Kidney (tissue), 13 donors: ENCODE measurements at regions not wholly inside any gene's neighbourhood (a gene's known extent, or its start where the extent isn't known, plus 50 kb on each side); places are given as distances from the start of the nearest gene placed in this dataset.

Source experiments
- DNase-seq, 5 donors: peaks; one replicate each; pipeline ENCODE4 v3.0.0-alpha.2; 2013 to 2020
- FAIRE-seq: peaks from 2 replicates; lab custom pipeline; 2012; peaks lifted over from hg19 to GRCh38; lab: Jason Lieb, UNC
- H3K27ac ChIP-seq, 2 donors: one replicate each; pipeline ENCODE4 v1.7.0; 2013; ENCODE audit warnings: low read depth in 2 of 2, low read length in 2 of 2, inconsistent platforms in 1 of 2
- H3K27me3 ChIP-seq: one replicate; pipeline ENCODE4 v1.7.1; 2013; ENCODE audit warnings: low read length, inconsistent platforms; ENCODE audit not compliant: control insufficient read depth, insufficient read depth
- H3K36me3 ChIP-seq, 3 donors: one replicate each; pipeline versions ENCODE4 v1.7.0 to v1.7.1; 2013; ENCODE audit warnings: low read length in 3 of 3, control low read depth in 1 of 3, inconsistent platforms in 1 of 3; ENCODE audit not compliant: insufficient read depth in 3 of 3, control insufficient read depth in 2 of 3
- H3K4me1 ChIP-seq, 3 donors: one replicate each; pipeline versions ENCODE4 v1.7.0 to v1.7.1; 2013; ENCODE audit warnings: low read length in 3 of 3, inconsistent platforms in 1 of 3, low read depth in 1 of 3; ENCODE audit not compliant: control insufficient read depth in 2 of 3, insufficient read depth in 2 of 3
- H3K4me3 ChIP-seq, 3 donors: one replicate each; pipeline versions ENCODE4 v1.7.0 to v1.8.1; 2013; ENCODE audit warnings: low read length in 3 of 3, control low read depth in 1 of 3, inconsistent platforms in 1 of 3
- H3K9ac ChIP-seq, 3 donors: one replicate each; pipeline versions ENCODE4 v1.7.0 to v1.7.1; 2013; ENCODE audit warnings: low read length in 3 of 3, control low read depth in 1 of 3, inconsistent platforms in 1 of 3
- H3K9me3 ChIP-seq, 3 donors: one replicate each; pipeline versions ENCODE4 v1.7.0 to v1.7.1; 2013; ENCODE audit warnings: low read length in 3 of 3, control low read depth in 1 of 3, inconsistent platforms in 1 of 3; ENCODE audit not compliant: control insufficient read depth in 2 of 3, insufficient read depth in 1 of 3
- intact Hi-C: fragments of 100-400 bp; cut with DNase I; formaldehyde crosslinking; loops from one replicate; pipeline ENCODE4 v1.11.1; 2022
- TF ChIP-seq, protein P1 (sequence below): IDR thresholded peaks from 3 replicates; pipeline ENCODE4 v1.5.1; 2012; ENCODE audit warnings: mild to moderate bottlenecking, moderate library complexity, borderline replicate concordance; ENCODE audit not compliant: insufficient read depth; ENCODE audit errors: extremely low read depth
- donor health status: control.
- donor health status: control.
- donor health status: control.
- donor health status: control.
- donor health status: control.
- donor health status: DM: yes; HTN: yes; CAD: no.
- donor health status: Normal renal cell carcinoma (clear cell type).

DNA sequence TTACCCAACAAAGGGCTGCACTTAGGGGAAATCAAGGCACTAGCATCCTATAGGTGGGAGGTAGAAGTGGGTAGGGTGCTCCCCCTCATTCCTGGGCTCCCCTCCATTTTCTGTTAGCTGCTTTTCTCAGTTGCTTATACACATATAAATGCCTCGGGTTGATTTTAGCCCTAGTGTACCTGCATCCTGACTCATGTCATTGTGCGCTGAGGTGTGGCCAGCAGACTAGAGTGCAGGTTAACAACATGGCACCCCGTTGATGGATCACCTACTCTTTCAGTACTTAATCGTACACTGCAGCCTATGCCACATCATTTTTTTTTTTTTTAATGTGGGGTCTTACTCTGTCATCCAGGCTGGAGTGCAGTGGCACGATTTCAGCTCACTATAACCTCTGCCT is 144.0 kb upstream of the ITGB1 start:
- Histone ChIP-seq H3K4me3 (no peak overlapping the region), H3K4me1 (no peaks in the 10 kb centered on the region), H3K27ac (no peak overlapping the region), H3K9me3 (no peaks in the 10 kb centered on the region), H3K36me3 (no peaks in the 10 kb centered on the region), H3K9ac (no peak overlapping the region), H3K27me3 (no peaks in the 10 kb centered on the region)
- TF ChIP-seq, protein P1, sequence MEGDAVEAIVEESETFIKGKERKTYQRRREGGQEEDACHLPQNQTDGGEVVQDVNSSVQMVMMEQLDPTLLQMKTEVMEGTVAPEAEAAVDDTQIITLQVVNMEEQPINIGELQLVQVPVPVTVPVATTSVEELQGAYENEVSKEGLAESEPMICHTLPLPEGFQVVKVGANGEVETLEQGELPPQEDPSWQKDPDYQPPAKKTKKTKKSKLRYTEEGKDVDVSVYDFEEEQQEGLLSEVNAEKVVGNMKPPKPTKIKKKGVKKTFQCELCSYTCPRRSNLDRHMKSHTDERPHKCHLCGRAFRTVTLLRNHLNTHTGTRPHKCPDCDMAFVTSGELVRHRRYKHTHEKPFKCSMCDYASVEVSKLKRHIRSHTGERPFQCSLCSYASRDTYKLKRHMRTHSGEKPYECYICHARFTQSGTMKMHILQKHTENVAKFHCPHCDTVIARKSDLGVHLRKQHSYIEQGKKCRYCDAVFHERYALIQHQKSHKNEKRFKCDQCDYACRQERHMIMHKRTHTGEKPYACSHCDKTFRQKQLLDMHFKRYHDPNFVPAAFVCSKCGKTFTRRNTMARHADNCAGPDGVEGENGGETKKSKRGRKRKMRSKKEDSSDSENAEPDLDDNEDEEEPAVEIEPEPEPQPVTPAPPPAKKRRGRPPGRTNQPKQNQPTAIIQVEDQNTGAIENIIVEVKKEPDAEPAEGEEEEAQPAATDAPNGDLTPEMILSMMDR, result no peak
- no peak for DNase-seq
- no peak for FAIRE-seq
- intact Hi-C loops, result no loop called here

DNA sequence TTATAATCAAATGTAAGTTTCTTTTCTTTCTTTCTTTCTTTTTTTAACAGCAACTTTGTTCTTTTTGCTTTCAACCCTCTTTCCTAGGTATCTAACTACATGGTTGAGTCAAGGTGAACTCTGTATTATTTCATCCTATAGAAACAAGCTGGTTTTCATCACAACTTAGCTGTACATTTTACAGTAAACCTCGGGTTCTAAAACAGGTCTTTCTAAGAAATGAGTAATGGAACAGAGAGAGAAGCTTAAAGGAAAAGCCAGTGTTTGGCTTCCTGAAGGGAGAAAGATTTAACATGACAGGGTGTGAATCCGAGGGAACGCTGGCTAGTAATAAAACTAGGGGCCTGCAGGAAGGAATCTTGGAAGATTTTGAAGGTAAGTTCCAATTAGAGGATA is 143.4 kb upstream of the ITGB1 start:
- FAIRE-seq, result no peak
- no peaks in the 10 kb centered on the region for H3K36me3 ChIP-seq
- H3K9ac ChIP-seq, result no peak overlapping the region
- no peaks in the 10 kb centered on the region for H3K9me3 ChIP-seq
- no peaks in the 10 kb centered on the region for H3K27me3 ChIP-seq
- H3K27ac ChIP-seq, result no peak overlapping the region
- DNase-seq, result no peak
- intact Hi-C loops, result no loop called here
- TF ChIP-seq, protein P1, result no peak
- H3K4me3 ChIP-seq, result no peak overlapping the region
- H3K4me1 ChIP-seq, result no peaks in the 10 kb centered on the region

DNA sequence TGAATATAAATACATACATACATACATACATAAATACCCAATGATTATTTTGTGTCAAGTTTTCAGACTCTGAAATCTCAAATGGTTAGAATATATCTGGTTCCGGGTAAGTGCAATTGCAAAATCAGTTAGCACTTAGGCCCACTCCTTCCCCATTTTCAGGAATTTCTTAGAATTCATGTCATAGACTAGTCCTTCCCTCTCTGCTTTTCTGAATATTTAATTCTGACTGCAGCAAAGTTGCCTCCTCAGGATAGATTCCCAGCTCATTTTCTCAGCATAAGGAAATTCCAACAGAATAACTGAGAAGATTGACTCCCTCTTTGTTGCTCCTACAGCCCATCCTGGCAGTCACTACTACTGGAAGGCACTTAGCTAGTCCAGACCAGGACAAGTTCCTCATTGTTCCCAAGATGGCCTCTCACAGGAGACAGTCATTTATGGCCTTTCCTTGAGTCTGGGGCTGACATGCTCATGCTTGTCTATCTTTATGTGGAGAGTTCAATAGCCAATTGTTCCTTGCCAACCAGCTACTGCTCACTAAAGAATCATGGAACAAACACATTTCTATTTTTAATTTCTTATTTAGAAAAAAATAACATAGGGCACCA is 142.9 kb upstream of the ITGB1 start:
- no peak overlapping the region for H3K4me3 ChIP-seq
- no peaks in the 10 kb centered on the region for H3K9me3 ChIP-seq
- intact Hi-C loops, result no loop called here
- H3K36me3 ChIP-seq, result no peaks in the 10 kb centered on the region
- DNase-seq, result no peak
- TF ChIP-seq, protein P1, result no peak
- H3K4me1 ChIP-seq, result no peaks in the 10 kb centered on the region
- H3K27ac ChIP-seq, result no peak overlapping the region
- H3K27me3 ChIP-seq, result no peaks in the 10 kb centered on the region
- no peak for FAIRE-seq
- H3K9ac ChIP-seq, result no peak overlapping the region

DNA sequence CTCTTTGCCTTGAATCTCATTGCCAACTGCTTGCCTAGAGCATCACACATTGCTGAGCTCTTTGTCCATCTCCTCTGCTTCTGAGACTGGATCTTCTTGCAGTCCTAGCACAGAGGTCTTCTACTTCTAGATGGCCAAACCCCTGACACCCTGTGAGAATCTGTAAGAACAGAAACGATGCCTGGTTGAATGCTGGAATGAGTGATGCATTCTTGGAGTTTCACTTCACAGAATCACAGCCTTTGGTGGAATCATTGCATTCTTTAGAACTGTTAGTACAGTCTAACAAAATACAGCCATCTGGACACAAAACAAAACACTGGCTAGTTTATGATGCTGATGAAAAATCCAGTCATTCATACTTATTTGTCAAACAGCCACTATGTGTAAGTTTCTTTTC is 141.7 kb upstream of the ITGB1 start:
- H3K36me3 ChIP-seq, result no peaks in the 10 kb centered on the region
- no peaks in the 10 kb centered on the region for H3K4me1 ChIP-seq
- H3K27ac ChIP-seq, result no peak overlapping the region
- H3K9ac ChIP-seq, result no peak overlapping the region
- no peaks in the 10 kb centered on the region for H3K9me3 ChIP-seq
- DNase-seq (no peak), FAIRE-seq (no peak)
- TF ChIP-seq, protein P1, result no peak
- no peaks in the 10 kb centered on the region for H3K27me3 ChIP-seq
- intact Hi-C loops, result no loop called here
- H3K4me3 ChIP-seq, result no peak overlapping the region
